MV-4-11 (cell line): ENCODE measurements at regions not wholly inside any gene's neighbourhood (a gene's known extent, or its start where the extent isn't known, plus 50 kb on each side); places are given as distances from the start of the nearest gene placed in this dataset.
"Not testable (repeated sequence)": the region's sequence is repeated elsewhere in the genome, so short reads cannot be mapped to it uniquely, and the experiment has no call there.

Experiments used
- DNase-seq: peaks from one replicate; lab custom pipeline; 2025; lab: John Stamatoyannopoulos, UW

DNA sequence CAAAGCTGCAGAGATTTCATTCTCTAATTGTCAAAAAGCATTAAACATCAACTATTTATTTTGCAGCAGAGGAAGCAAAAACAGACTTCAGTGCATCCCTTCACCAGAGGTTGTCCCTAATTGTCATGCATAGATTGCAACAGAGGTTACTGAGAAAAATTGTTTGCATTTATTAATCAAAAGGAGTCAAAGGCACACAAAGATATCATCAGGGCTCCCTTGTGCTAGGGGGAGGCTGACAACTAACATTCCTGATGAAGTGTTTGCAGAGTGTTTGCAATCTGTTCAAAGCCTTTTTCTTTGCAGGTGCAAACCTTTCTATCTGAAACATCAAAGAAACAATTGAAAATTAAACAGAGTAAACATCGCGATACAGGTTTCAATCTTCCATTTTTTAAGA is 227.5 kb downstream of the TEX36 start:
- DNase-seq = no peak

DNA sequence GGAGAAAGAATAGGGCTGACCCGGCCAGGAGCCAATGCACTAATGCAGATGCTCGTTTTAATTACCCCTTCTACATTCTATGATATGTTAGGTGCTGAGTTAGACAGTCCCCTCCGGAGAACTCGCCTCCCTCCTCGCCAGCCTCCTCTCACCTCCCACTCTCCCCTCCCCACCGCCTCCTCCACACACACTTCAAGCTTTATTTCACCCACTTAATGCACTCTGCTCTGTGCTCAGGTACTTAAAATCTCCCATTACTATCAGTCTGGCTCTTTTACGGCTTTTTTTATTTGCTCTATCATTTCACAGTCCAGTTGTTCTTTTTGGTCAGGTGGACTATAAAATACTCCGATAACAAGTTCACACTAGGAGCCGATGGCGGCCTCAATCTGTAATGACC is 231.6 kb downstream of the TEX36 start:
- DNase-seq = no peak

DNA sequence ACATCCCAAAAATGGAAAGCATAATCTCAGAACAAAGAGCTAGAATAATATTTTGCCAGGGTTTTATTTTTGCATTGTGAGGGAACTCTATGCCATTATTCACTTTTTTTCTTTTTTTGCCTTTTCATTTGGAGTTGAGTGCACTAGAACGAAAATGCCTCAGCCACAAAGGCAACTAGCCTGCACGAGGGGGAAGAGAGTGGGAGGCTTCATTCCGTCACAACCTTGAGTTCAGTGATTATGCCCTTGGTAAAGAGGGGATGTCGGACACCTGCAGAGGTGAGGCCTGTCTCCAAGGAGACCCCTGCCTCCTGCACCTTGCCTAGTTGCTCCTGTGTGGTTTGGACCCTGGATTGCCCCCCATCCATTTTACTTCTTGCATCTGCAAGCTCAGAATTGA is 232.7 kb downstream of the TEX36 start:
- no peak for DNase-seq

GRCh38 chr10:125449571-125449970 is 233.4 kb downstream of the TEX36 start:
- no peak for DNase-seq

- no peak for DNase-seq
Observed at GRCh38 chr10:125448596-125448995, 234.4 kb downstream of the TEX36 start.

DNA sequence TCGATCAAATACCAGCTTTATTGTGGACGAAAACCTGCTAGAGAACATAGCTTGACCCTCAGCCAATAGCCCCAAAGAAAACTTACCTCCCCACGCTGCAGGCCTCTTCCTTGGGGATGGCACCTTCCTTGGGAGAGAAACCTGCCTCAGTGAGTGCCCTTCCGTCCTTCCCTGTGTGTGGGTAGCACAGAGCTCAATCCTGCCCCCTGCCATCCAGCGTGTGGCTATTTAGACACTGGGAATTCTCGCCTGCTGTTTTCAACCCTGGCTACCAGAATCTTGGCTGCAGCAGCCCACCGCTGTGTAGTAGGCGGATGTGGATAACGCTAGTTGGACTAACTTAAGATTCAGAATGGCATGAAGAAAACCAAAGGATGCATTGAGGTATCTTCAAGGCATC is 238.2 kb downstream of the TEX36 start:
- no peak for DNase-seq

DNA sequence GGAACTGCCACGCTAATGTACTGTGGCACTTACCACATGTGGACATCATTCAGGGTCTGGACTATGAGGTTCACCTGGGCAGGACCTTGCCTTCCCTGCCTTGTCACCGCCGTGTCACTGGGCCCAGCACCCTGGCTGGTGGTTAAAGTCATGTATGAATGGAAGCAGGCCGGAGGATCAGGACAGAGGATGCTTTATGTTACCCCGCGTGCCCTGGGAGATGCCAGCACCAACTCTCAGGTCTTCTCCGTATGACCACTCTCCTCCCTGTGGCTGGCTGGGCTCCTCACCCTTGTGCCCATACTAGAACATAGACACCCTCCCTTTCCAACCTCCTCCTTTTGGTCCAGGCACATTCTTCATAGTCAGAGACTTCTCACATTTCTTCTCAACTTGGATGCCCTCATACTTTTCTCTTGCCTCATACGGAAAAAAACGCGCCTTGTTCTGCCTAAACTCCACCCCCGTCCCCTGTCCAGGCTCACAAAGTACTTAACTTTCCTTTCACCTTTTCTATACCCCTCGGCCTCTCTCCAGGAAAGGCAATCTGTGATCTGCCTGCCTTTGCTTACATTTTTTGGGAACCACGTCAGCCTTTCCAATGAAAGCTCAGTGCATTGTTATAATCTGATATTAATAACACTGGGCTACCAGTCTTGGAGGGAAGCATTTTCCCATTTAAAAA is 240.0 kb downstream of the TEX36 start:
- no peak for DNase-seq

DNA sequence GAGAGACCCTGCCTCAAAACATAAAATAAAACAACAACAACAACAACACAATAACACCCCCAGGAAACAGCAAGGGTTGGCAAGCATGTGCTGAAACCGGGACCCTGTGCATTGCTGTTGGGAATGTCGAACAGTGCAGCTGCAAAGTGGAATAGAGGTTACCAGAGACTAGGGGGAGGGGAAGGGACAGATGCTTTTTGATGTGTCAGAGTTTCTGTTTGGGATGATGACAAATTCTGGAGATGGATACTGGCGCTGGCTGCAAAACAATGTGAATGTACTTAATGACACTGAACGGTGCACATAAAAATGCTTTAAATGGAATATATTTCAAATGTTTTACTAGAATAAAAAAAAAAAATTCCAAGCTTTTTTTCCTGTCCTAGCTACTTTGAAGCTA is 241.8 kb downstream of the TEX36 start:
- no peak for DNase-seq

DNA sequence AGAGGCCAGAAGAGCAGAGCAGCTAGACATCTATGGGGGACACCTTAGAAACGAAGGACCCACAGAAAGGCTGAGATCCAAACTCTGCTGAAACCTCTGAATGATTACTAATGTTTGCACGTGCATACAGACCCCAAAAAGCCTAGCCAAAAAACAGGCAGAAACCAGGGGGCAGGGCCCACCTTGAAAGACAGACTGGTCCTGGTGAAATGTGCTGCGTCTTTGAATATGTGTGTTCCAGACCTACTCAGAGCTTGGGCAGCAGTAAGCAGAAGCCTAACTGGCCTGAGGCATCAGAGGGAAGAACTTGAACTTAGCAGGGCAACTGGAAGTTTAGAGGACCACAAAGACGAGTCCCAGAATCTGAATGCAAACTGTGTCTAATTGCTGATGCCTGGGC is 251.8 kb downstream of the TEX36 start:
- DNase-seq = no peak

GRCh38 chr10:125428054-125428453 is 254.9 kb downstream of the TEX36 start:
- DNase-seq = no peak

GRCh38 chr10:125424191-125424847 is 258.6 kb downstream of the TEX36 start:
- DNase-seq = no peak

DNA sequence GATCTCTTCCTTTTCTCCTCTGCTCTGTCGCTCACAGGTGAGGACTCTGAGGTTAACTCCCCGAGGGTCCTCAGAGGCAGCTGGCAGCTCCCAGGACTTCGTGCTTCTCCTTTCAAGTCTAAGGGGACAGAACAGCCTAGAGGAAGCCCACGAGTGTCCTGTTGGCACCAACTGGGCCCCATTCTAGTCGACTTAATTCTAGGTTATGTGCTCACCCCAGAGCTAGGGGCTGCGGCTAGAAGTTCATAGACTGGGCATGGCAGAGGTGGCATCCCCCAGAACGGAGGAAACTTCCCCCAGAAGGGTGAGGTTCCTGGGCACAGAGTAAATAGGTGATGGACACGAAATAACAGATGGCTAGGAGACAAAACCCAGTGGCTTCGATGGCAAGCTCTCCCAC is 259.4 kb downstream of the TEX36 start:
- DNase-seq = no peak

DNA sequence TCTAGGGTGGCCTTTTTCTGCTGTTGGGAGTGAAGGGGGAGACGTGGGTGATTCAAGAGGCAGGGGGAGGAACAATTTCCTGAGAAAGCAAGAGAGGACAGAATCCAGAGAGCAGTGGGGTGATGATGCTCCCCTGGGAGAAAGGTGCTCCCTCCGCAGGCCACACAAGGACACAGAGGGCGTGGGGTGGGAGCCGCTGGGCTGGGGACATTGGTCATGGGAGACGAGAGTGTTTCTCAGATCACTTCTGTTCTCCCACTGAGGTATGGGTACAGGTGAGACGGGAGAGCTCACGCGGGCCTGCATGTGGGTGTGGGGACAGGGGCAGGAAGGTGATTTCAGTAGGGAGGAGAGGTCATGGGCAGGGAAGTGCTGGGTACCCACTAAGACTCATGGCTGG is 259.5 kb upstream of the CTBP2 start:
- no peak for DNase-seq

DNA sequence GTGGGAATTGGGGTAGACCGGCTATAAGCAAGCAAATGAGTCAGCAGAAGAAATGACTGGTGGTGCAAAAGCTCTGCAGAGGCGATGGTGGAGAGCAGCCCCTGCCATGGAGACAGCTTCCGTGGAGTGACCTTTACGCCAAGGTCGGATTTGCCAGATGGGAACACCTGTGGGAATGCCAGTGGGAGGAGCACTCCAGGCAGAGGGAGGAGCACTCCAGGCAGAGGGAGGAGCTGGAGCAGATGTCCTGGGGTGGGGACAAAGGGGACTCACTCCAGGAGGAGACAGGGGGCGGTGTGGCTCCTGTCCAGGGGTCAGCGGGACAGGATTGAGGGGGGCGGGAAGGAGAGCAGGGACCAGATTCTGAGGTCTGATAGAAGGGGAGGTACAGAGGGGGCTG is 258.8 kb upstream of the CTBP2 start:
- no peak for DNase-seq

- DNase-seq = no peak
Observed at GRCh38 chr10:125417605-125418004, 257.2 kb upstream of the CTBP2 start.

DNA sequence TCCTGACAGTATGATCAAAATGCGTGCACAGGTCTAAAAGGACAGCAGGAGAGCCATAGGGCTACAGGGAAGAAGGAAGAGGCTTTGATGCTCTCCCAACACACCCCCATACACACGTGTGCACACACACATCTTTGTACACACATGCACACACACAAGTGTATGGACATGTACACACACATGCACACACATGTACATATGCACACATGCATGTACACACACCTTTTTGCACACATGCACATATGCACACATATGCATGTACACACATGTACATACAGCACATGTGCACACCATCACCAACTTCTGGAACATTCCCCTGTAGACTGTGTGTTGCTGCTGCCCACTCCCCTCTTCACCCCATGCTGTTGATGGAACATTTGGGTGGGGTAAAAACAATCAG is 255.6 kb upstream of the CTBP2 start:
- DNase-seq = no peak

DNA sequence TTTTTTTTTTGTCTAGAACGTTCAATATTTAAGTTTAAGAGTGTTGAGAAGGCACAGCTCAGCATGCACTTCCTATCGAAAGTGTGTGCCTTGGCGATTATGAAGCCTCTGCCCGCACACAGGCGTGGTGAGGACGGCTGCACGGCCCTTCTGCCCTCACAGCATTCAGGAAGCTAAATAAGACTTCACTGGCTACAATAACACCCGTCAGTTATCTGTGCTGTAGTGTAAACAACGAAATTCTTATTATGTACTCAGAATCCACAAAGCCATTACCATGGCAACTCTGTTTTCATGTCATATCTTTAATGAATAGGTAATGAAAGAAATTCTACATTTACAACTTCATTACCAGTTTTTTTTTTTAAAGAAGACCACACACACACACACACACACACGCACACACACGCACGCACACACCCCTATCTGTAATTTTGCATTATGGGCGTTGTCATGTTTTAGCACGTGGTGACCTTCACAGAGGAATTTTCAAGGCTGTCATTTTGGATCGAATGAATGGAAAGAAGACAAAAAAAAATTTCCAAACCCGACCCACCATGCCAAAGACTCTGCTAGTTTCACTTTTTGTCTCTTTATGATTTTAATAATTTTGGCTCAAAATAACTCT is 254.8 kb upstream of the CTBP2 start:
- no peak for DNase-seq

GRCh38 chr10:125411724-125412123 is 251.4 kb upstream of the CTBP2 start:
- DNase-seq = peak; percentile 22

GRCh38 chr10:125409756-125410155 is 249.4 kb upstream of the CTBP2 start:
- DNase-seq = no peak

DNA sequence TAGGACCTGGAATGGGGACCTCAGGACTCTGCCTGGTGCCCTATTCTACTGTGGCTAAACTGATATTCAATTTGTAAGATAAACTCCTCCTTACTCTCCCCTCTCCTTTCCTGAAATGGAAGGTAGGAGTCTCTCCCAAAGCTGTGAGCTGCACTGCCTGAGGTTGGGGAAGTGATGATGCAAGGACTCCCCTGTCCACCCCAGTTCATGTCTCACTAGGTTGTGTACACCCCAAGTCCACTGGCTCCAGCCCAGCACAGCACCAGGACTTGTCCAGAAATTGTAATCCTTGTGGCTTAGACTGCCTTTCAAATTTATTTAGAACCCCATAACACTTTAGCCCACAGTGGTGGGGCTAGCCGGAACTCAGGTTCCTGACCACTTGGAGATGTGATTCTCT is 247.2 kb upstream of the CTBP2 start:
- no peak for DNase-seq

- no peak for DNase-seq
Observed at GRCh38 chr10:125407000-125407502, 246.7 kb upstream of the CTBP2 start.

- not testable (repeated sequence) for DNase-seq
Observed at GRCh38 chr10:125404902-125405301, 244.5 kb upstream of the CTBP2 start.

GRCh38 chr10:125401462-125401861 is 241.1 kb upstream of the CTBP2 start:
- DNase-seq = no peak
